HPDE6-E6E7 (cell line): ENCODE measurements at regions not wholly inside any gene's neighbourhood (a gene's known extent, or its start where the extent isn't known, plus 50 kb on each side); places are given as distances from the start of the nearest gene placed in this dataset.

Experiments
- DNase-seq: peaks from one replicate; pipeline ENCODE4 v3.0.0; 2011; ENCODE audit warnings: missing footprints; ENCODE audit errors: extremely low spot score

DNA sequence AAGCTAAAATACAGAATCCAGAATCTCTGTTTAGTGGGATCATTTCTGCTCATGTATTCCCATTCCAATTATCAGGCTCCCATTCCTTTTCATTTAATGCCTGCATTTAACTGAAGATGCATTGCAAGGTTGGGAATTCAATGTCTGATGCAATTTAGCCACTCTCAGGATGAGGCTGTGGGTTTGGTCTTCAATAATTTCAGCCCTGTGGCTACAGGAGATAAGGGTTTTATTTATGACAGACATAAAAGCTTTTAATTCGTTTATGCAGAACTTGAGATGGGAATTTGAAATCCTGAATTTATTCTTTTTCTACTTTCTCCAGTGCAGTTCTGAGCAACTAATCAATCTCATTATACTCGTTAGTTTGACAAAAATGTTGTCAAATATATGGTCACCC lies 1225.9 kb downstream of the PCDH18 start:
- no peak for DNase-seq

DNA sequence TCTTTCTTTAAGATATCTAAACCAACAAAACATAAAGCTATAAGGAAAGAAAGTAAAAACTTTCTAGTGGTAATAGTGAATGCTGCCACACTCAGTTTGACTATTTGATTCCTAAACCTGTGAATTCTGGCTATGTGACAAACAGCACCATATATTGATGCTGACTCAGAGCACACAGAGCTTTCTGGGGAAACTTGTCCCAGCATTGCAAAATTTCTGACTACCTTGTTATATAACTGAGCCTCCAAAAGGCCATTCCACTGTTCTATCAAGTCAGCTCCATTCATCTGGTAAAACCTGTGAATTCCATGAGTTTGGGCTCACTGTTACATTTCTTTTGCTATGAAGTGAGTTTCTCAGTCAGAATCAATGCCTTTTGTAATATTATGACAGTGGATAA lies 1229.7 kb downstream of the PCDH18 start:
- peak; percentile 2 for DNase-seq

DNA sequence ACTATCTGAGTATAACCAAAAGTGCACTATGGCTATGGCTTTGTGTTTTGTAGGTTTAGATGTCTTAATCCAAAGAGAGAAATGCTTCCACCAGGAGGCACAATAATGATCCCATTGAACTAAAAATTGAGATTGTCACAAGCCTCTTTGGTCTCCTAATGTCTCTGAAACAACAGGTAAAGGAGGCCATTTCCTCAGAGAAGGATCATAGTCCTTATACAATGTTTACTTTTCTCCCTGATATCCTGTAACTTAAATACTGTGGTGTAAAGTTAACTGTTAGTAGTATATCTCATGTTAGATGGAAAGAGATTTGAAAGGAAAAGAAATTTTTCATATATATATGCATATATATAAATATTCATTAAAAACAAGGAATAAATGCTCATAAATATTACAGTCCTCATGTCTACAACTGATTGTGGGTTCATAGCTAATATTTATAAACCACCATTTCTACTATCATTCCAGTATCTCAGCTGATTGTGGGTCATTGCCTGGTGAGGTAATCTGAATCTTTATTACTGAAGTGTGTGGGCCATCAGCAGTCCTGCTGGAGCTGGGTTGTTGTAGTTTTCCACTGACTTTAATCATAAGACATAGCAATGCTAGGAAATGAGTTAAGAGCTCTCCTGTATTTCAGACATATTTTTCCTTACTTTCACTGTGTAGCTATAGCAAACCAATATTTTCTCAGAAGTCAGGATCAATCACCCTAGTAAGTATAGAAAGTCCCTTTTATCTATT lies 1230.4 kb downstream of the PCDH18 start:
- no peak for DNase-seq

DNA sequence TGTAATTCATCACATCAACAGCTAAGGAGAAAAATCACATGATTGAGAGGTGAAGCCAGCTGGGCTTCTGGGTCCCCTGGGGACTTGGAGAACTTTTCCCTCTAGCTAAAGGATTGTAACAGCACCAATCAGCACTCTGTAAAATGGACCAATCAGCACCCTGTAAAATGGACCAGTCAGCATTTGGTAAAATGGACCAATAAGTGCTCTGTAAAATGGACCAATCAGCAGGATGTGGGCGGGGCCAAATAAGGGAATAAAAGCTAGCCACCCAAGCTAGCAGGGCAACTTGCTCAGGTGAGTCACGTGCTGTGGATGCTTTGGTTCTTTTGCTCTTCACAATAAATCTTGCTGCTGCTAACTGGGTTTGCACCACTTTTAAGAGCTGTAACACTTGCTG lies 1248.3 kb downstream of the PCDH18 start:
- no peak for DNase-seq

DNA sequence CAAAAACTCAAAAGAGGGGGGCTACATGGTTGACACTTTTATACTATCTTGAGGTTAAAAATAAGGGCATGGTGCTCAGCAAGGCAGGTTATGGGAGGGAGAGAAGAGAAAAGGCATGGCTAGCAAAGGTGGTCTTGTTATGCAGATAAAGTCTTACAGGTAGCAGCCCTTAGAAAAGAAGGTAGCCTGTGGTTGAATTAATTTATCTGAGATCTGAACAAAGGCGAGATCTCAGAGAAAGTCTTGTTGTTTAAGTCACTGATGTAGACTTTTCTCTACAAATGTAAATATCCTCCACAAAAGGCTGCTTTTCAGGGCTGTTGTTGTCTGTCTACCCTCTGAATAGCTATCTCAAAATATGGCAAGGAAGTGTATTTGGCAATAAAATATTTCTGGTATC lies 1250.4 kb downstream of the PCDH18 start:
- no peak for DNase-seq

DNA sequence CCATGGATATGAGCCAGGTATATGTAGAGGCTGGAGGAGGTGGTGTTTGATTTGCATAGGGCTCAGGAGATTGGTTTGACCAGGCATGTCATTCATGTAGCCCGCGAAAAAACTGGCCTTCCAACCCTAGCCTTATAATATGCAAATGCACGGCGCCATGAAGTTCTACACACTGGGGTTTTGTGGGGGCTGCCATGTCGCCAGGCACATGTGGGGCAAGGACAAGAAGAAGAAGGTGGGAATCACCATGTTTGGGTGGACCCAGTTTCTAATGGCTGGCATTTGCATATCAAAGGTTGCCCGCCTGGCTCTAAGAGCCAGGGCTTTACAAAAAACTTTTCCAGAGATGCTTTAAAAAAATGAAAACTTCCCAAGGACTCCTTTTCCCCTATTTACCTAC lies 1251.0 kb downstream of the PCDH18 start:
- no peak for DNase-seq

DNA sequence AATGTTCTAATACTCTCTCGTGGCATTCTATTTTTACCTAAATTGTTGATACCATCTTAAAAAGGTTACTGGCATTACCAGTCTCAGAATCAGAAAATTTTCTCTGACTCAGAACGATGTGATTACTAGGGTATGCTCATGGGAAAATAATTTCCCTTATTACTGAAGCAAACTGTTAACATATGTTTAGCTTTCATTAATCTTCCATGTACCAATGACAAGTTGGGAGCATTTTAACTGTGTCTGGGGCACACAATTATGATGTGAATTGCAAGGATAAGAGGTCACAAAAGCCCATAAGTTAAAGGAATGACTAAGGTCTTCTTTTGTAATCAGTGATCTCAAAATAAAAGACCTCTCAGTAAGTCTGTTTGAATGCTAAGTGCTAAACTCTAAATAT lies 1254.6 kb downstream of the PCDH18 start:
- DNase-seq = no peak

DNA sequence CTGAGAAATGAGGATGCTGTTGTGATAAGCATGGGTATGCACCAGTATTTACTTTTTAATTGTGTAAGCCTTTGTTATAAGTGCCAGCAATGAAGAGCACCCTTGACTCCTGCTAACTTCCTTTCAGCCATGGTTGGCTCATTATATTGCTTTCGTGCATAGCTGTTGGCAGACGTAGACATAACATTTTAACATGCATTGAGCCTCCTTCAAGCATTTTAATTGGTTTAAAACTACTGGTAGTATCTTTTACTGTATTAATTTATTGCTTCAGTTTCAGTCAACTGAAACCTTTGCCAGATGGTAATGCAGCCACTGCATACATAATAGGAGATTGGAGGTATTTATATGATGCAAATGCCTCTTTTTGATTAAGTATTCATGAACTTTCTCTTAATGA lies 1285.4 kb downstream of the PCDH18 start:
- DNase-seq = no peak

DNA sequence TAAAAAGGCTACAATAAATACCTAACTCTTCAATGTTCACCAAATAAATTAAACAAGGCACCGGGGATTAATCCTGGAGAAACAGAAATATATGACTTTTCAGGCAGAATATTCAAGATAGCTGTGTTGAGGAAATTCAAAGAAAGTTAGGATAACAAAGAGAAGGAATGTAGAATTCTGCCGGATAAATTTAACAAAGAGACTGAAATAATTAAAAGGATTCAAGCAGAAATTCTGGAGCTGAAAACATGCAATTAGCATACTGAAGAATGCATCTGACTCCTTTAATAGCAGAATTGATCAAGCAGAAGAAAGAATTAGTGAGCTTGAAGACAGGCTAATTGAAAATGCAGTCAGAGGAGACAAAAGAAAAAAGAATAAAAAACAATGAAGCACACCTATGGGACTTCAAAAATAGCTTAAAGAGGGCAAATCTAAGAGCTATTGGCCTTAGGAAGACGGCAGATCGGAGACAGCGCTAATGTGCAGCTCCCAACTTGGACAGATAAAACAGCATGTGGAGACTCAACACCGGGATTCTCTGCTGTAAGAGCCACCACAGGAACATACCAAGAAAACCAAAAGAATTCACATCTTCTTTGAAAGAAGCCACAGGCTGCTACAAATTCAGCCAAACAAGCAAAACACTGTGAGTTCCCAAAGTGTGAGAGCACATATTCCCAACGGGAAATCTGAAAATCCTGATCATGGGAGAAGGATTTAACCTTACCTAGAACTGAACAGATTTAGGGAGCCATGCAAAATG lies 1290.9 kb downstream of the PCDH18 start:
- DNase-seq = no peak

DNA sequence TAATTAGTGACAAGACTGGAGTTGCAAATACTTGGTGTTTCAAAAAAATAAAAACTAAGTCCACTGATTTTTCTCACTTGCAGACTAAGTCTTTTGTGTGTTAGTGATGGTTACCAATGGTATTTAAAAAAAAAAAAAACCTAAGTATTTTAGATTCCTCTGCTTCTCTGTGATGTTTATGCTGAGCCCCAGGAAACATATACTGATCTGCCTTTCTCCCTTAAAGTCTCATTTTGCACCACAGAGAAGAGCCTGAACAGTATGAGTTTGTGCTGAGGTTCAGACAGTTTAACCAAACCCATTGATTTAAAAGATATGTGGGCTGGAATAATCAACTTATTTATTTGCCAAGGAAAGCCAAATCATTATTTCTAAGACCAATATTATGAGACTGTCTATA lies 1305.0 kb downstream of the PCDH18 start:
- no peak for DNase-seq

DNA sequence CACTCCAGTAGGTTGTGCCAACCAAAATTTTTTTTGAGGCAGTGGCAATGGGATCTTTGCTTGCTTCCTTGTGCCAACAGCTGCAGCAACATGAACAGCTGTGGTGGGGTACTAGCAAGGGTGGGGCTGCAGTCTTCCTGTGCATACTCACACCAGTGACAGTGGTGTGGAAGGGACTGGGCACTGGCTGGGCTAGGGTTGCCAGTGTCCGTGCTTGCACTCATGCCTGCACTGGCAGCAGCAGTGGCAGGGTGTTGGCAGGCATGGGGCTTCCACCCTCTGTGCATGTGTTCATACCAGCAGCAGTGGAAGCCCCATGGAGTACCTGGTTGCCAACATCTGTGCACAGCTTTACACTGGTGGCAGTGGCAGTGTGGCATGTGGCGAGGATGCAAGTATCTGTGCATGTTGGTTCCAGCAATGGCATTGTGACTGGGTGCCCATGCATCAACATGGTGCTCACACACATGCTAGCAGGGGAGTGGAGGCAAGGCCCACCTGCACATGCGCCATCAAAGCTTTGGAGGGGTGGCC lies 1312.6 kb downstream of the PCDH18 start:
- DNase-seq = no peak

DNA sequence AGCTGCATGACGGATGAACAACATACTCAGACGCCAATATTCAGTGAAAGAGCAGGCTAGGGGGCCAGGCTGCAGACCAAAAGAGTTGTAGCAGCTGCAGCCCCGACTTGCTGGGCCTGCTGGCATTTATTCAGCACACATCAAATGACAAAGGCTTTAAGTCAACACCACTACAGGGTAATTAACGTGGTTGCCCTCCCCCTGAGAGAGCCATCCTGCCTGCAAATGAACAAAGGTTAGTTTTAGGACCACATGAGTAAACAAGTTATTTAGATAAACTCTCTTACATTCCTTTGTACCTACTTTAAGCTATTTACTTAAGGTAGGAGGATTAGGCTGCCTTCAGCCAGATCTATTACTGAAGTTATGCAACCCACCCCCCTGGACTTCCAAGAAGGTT lies 1329.1 kb downstream of the PCDH18 start:
- no peak for DNase-seq

DNA sequence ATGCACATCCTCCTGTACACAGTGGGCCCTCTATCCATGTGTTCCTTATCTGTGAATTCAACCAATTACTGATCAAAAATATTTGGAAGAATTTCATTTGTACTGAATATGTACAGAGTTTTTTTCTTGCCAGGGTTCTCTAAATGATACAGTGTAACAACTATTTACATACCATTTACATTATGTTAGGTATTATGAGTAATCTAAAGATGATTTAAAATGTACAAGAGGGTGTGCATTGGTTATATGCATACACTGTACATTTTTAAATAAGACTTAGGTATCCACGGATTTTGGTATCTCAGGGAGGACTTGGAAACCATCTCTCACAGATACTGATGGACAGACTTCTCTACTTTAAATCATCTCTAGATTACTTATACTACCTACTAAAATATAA lies 1333.9 kb downstream of the PCDH18 start:
- DNase-seq = no peak

DNA sequence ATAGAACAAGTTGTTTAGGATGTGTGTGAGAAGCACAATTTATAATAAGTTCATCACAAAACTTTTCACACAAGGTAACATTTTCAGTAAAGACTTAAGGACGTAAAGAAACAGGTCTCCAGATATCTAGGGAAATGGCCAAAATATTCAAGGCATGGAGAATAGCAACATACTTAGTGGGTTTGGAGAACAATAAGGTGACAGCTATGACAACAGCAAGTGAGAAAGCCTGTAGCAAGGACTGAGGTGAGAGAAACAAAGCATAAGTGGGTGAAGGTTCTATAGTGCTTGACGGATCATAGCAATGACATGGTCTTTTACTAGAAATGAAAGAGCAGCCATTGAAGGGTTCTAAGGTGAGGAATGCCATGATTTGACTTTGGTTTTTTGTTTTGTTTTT lies 1337.3 kb downstream of the PCDH18 start:
- DNase-seq = no peak

DNA sequence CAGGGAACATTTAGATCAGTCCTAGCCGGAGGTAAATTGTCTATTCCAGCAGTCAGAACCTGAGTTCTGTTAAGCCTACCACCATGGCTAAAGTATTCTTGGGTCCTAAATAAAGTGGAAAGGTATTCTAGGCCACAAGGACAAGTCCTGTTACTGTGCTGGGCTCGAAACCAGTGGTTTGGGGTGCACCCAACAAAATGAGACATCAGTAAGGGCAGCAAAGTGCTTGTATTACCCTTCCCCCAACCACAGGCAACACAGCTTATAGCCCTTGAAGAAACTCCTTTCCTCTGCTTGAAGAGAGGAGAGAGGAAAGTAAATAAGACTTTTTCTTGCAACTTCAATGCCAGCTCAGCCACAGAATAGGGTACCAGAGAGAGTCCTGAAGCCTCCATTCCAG lies 1345.6 kb downstream of the PCDH18 start:
- DNase-seq = no peak

DNA sequence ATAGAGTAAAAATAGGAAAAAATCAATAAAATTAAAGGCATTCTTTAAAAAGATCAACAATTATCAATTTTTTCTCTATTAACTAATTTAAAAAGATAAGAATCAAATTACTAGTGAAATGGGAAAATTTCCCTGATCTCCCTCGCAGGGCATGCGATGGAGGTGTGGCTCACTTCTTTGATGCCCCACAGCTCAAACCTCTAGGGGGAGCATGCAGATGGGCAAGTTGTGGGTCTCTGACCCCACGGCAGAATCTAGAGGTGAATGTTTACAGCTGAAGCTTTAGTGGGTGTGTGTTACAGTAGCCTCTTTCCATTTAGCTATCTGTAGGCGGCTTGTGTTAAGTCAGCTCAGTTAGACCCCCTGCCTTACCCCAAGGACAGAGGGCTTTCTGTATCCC lies 1348.8 kb downstream of the PCDH18 start:
- DNase-seq = no peak

DNA sequence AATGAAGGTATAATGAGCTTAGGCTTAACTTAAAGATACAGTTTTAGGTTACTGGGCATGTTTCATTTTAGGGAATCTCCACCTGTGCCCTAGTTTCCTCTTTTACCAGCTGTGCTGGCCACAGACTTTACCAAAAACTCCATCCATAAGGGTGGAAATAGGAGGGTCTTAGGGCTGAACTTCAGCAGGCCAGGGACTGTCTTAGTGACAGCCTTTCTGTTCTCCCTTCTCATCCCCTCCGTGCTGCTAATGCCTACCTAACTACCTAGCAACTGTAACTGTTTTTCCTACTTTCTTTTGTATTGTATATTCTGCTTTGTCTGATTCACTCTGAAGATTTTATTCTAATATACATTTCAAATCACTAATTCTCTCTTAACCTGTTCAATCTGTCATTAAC lies 1375.3 kb downstream of the PCDH18 start:
- no peak for DNase-seq

DNA sequence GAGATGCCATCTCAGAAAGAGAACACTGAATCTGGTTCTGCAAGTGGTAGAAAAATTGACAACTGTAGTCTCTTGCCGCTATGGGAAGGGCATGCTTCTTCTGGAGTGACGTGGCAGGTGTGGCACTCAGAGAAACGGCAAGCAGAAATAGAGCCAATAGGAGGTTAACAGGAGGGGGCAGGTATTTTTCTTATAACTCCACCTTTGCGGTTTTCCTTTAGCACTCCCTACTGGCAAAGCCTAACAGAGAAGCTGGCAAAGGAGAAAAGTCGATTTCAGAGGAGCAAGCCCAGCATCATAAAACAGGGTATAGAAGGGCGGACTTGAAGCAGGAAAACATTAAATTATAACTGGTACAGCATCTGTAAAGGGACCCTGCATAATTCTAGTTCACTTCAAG lies 1382.2 kb downstream of the PCDH18 start:
- no peak for DNase-seq

DNA sequence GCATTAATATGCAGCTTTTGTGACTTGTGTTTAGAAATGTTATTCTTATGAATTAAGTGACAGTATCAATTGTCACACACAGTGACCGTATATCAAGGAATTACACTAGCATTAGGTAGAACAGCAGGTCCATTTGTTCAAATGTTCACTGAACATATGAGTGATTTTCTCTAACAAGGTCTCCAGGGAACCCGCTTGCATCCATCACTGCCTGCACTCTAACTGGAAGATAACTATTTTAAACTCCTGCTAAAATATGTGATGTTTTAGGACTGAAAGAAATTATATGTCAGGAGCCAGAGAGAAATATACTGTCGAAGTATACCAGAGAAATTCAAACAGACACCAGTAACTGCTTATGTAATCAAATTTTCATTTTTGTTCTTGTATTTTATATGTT lies 1395.7 kb downstream of the PCDH18 start:
- DNase-seq = no peak

DNA sequence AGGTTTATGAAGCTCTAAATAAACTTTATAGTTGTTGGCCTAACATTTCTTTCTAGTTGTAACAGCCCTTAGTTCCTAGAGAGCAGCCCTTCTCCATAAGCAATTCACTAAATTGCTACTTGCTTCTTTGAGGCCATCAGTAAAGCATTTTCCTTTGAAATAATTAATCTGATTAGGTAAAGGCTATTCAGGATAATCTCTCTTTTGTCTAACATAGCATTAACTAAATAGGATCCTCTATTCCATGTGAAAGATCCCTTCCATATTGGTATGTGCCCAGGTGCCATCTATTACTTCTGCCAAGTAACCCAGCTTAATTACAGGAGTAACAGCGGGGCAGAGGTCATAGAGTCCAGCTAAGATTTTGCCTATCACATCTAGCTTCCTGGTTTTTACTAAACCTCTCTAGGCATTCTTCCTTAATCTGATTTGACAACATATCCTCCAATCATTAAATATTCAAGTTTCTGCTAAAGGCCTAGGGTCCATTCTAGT lies 1408.0 kb downstream of the PCDH18 start:
- no peak for DNase-seq

DNA sequence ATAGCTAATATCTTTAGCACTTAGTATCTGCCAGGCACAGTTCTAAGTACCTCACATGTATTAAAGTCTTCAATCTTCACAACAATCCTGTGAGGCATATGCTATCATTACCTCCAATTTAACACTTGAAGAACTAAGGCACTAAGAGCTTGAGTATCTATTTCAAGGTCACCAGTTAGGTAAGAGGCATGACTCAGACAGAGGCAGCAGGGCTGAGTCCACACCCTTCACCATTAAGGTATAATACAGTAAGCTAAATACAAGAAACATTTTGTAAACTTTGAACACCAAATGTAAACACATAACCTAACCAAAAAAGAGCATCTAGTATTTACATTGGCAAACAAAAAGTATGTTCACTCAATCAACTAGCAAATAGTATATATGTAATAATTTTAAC lies 1410.9 kb downstream of the PCDH18 start:
- peak; percentile 11 for DNase-seq

DNA sequence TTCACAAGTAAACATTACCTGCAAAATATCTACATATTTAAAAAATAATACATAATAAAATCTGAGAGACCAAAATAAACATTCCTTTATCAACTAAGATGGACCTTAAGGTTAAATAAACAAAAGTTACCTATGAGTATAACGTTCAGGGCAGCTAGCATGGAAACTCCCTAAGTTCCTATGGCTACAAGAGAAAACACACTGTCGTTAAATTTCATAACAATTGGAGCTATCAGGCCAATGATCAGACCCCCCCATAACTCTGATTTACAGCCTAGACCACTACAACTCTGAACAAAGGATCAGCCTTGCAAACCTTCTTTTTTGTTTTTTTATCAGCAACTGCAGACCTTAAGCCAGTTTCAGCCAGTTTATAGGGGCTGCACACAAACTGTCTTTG lies 1418.4 kb downstream of the PCDH18 start:
- DNase-seq = no peak

DNA sequence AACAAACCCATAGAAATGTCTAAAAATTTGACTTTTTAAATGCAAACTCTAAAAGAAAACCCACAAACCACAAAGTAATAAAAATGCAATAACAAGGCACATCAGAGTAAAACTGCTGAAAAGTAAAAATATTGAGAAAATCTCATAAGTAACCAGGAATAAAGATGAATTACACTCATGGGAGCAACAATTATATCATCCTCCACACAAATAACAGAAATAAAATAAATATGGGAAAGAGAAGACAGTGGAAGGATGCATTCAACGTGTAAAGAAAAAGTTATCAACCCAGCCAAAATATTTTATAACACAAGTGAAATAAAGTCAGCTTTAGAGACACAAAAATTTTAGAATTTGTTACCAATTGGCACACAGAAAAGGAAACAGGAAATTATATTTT lies 1420.2 kb downstream of the PCDH18 start:
- DNase-seq = no peak
